Sigmoid colon (tissue), 4 donors: ENCODE measurements at regions not wholly inside any gene's neighbourhood (a gene's known extent, or its start where the extent isn't known, plus 50 kb on each side); places are given as distances from the start of the nearest gene placed in this dataset.
"Not testable (repeated sequence)": the region's sequence is repeated elsewhere in the genome, so short reads cannot be mapped to it uniquely, and the experiment has no call there.

Experiments
- EP300 ChIP-seq, 4 donors: sonication (generic); formaldehyde crosslinking; IDR thresholded peaks; one replicate each; pipeline ENCODE4 v1.6.1; 2017; ENCODE audit warnings: antibody characterized with exemption in 4 of 4
- POLR2A ChIP-seq, 2 donors: fragments of 450-650 bp; IDR thresholded peaks; one replicate each; pipeline ENCODE4 v1.6.1; 2016; ENCODE audit warnings: antibody characterized with exemption in 2 of 2, mild to moderate bottlenecking in 2 of 2, moderate library complexity in 2 of 2
- TF ChIP-seq, protein P1 (sequence below), 4 experiments: fragments of 450-650 bp in 3 of 4; fragments of 200-600 bp in 1 of 4; IDR thresholded peaks; one replicate each; pipeline ENCODE4 v1.5.1; 2016 to 2019; ENCODE audit warnings: antibody characterized with exemption in 4 of 4, mild to moderate bottlenecking in 3 of 4, moderate library complexity in 2 of 4

DNA sequence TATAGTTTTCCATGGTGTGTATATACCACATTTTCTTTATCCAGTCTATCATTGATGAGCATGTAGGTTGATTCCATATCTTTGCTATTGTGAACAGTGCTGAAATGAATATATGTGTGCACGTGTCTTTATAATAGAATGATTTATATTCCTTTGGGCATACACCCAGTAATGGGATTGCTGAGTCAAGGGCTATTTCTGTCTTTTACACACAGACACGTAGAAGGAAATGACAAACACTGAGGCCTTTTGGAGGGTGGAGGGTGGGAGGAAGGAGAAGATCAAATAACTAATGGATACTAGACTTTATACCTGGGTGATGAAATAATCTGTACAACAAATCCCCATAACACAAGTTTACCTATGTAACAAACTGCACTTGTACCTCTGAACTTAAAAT is 1025.7 kb downstream of the NCAM2 start:
- not testable (repeated sequence) for TF ChIP-seq POLR2A, EP300 (IDR thresholded peaks at IDR 0.05)
- TF ChIP-seq, protein P1, sequence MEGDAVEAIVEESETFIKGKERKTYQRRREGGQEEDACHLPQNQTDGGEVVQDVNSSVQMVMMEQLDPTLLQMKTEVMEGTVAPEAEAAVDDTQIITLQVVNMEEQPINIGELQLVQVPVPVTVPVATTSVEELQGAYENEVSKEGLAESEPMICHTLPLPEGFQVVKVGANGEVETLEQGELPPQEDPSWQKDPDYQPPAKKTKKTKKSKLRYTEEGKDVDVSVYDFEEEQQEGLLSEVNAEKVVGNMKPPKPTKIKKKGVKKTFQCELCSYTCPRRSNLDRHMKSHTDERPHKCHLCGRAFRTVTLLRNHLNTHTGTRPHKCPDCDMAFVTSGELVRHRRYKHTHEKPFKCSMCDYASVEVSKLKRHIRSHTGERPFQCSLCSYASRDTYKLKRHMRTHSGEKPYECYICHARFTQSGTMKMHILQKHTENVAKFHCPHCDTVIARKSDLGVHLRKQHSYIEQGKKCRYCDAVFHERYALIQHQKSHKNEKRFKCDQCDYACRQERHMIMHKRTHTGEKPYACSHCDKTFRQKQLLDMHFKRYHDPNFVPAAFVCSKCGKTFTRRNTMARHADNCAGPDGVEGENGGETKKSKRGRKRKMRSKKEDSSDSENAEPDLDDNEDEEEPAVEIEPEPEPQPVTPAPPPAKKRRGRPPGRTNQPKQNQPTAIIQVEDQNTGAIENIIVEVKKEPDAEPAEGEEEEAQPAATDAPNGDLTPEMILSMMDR (IDR thresholded peaks at IDR 0.05): not testable (repeated sequence)
